Bone marrow (tissue), 2 donors: ENCODE measurements at regions not wholly inside any gene's neighbourhood (a gene's known extent, or its start where the extent isn't known, plus 50 kb on each side); places are given as distances from the start of the nearest gene placed in this dataset.

Source experiments
- DNase-seq, 2 donors: peaks; one replicate each; lab custom pipeline; 2025; lab: John Stamatoyannopoulos, UW

- no peak for DNase-seq
Observed at GRCh38 chr5:135139381-135140134, 105.5 kb upstream of the PITX1 start.

- DNase-seq: no peak
Observed at GRCh38 chr5:135138116-135138850, 104.3 kb upstream of the PITX1 start.

GRCh38 chr5:135137146-135137915 is 103.3 kb upstream of the PITX1 start:
- DNase-seq: no peak

GRCh38 chr5:135136546-135136945 is 102.5 kb upstream of the PITX1 start:
- DNase-seq: no peak

GRCh38 chr5:135135530-135136226 is 101.7 kb upstream of the PITX1 start:
- DNase-seq: no peak

GRCh38 chr5:135134691-135135381 is 100.8 kb upstream of the PITX1 start:
- no peak for DNase-seq

GRCh38 chr5:135133698-135134515 is 99.9 kb upstream of the PITX1 start:
- no peak for DNase-seq

GRCh38 chr5:135133181-135133580 is 99.2 kb upstream of the PITX1 start:
- DNase-seq: no peak

GRCh38 chr5:135131801-135132680 is 98.0 kb upstream of the PITX1 start:
- no peak for DNase-seq

- DNase-seq: no peak
Observed at GRCh38 chr5:135130261-135131215, 96.5 kb upstream of the PITX1 start.

- no peak for DNase-seq
Observed at GRCh38 chr5:135129307-135129706, 95.3 kb upstream of the PITX1 start.

GRCh38 chr5:135128361-135128760 is 94.3 kb upstream of the PITX1 start:
- DNase-seq: no peak

- DNase-seq: no peak
Observed at GRCh38 chr5:135127439-135128240, 93.6 kb upstream of the PITX1 start.

- no peak for DNase-seq
Observed at GRCh38 chr5:135126688-135127438, 92.8 kb upstream of the PITX1 start.

GRCh38 chr5:135124724-135125123 is 90.7 kb upstream of the PITX1 start:
- no peak for DNase-seq

- no peak for DNase-seq
Observed at GRCh38 chr5:135124128-135124527, 90.1 kb upstream of the PITX1 start.

- DNase-seq: no peak
Observed at GRCh38 chr5:135122797-135123196, 88.8 kb upstream of the PITX1 start.
